ENCODE measurements at regions not wholly inside any gene's neighbourhood (a gene's known extent, or its start where the extent isn't known, plus 50 kb on each side); places are given as distances from the start of the nearest gene placed in this dataset.
"Not testable (repeated sequence)": the region's sequence is repeated elsewhere in the genome, so short reads cannot be mapped to it uniquely, and the experiment has no call there.

DNA sequence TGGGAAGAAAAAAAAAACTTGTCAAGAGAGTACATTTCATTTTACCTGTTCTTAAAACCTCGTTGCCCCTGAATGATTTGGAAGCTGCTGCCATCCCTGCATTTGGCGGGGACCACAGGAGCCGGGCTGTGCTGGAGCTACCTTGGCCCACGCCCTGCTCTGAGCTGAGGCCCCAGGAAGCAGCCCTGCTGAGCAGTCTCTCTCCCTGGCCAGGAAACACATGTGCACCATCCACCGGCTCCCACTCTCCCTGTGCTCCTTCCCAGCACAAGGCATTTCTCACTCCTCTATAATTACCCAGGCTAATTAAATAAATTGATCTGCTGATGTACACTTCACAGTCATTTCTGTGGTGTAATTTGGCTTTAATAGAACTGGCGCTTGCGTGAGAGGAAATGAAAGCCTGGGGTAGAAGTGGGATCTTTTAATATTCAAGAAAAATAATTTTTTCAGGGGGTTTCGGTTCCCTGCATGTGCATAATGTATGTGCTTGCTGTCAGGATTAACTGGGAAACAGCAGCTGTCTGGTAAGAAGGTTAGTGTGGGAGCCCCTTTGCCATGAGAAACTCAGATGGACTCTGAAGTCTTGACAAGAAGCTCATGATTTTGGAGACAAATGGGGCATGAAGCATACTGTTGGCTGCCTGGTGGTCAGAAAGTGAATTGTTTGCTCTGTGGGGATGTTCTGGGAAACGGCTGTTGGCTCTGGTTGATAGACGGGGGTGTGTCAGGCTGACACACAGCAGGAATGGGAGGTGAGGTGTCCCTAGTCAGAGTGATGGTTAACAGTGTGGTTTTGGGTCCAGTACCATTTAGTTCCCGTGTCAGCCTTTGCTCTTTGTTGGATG, 252.3 kb upstream of the EEF2KMT start:
- intact Hi-C loops (cut with micrococcal nuclease) = no loop called here

DNA sequence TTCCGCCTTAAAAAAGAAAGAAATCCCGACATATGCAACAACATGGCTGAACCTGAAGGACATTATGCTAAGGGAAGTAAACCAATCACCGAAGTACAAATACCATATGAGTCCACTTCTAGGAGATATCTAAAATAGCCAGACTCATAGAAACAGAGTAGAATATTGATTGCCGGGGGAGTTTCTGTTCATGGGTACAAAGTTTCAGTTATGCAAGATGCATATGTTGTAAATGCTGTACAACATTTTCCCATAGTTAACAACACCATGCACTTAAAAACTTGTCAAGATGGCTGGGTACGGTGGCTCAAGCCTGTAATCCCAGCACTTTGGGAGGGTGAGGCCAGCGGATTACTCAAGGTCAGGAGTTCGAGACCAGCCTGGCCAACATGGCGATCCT, 251.5 kb upstream of the EEF2KMT start:
- intact Hi-C loops (cut with micrococcal nuclease) = no loop called here

DNA sequence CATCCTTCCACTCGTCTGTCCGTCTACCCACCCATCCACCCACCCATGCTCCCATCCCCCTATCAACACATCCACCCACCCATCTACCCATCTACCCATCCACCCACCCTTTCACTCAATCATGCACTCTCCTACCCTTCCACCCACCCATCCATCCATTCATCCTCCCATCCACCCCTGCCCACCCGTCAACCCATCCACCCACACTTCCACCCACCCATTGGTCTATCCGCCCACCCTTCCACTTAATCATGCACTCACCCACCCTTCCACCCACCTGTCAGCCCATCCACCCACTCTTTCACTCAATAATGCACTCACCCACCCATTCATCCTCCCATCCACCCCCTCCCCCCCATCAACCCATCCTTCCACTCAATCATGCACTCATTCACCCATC, 250.0 kb upstream of the EEF2KMT start:
- intact Hi-C loops (cut with micrococcal nuclease) = no loop called here

DNA sequence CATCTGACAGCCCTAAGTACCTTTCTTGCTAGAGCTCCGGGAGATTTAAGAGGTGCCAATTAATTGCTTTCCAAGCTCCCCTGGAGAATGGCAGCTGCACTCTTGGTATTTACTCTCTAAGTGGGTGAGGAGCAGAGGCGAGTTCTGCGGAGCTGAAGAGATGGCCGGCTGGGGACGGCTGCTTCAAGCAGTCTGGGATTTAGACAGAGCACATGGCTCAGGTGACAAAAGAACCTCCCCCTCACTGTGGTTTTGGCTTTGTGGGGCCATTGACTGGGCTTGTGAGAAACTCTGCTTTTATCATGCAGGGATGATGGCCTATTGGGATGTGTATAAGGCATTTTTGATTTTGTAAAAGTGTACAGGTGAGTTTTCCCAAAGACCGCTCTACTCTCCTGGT, 239.3 kb upstream of the EEF2KMT start:
- intact Hi-C loops (cut with micrococcal nuclease) = no loop called here

DNA sequence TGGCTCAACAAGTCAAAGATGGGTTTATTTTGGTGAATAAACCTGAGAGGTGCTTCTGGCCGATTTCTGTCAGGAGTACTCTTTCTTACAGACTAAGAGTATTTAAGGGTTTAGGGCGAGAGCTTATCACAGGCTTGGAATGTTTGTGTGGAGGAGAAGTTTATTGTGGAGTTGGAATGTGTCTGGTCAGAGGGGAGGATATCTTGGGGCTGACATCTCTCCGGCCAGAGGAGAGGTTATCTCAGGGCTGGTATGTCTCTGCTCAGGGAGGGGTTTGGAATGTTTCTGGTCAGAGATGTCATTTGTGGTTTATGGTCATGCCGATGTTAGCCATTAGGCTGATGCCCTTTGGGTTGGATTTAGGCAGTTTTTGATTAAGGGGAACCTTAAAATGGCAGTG, 236.4 kb upstream of the EEF2KMT start:
- intact Hi-C loops (cut with micrococcal nuclease) = no loop called here

DNA sequence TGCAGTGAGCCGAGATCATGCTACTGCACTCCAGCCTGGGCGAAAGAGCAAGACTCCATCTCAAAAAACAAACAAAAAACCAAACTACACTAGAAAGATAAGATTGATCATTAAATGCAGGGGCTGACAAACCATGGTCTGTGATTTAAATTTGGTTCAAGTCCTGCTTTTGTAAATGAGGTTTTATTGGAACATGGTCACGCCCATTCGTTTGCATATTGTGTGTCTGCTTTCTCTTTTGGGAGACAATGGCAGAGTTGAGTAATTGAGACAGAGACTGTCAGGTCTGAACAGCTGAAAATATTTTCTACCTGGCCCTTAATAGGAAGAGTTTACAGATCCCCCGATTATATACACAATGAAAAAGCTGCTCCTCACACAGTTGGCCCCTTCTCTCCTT, 235.5 kb upstream of the EEF2KMT start:
- intact Hi-C loops (cut with micrococcal nuclease) = no loop called here

DNA sequence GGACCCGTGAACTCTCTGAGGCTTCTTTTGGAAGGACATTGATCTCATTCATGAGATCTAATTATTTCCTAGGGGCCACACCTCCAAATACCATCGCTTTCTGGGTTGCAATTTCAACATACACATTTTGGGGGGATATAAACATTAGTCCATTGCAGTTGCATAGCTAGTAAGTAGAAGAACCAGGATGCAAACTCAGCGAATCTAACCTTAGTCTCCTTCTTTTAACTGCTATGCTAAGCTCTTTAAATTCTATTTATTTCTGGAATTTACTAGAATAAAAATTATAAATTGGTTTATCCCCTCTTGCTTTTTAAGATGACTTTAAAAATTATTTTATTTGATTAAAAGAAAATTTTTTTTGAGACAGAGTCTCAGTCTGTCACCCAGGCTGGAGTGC, 232.5 kb upstream of the EEF2KMT start:
- intact Hi-C loops (cut with micrococcal nuclease) = no loop called here

DNA sequence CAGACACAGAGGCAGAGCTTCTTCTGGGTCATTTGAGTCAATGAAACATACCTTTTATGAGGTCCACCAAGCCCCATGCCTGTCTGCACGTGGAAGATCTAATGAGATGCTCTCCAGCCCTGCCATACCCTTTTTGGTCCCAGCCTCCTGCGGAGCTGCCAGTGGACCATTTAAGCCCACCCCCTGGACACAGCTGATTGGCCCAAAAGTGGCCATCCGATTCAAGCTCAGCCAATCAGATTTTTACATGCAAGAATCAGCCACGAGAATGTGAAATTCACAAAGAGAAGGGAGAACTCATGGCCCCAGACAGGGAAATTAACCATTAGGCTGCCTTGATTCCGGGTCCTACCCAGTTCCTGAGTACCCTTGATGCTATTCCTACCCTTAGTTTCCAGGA, 231.0 kb upstream of the EEF2KMT start:
- intact Hi-C loops (cut with micrococcal nuclease) = no loop called here

DNA sequence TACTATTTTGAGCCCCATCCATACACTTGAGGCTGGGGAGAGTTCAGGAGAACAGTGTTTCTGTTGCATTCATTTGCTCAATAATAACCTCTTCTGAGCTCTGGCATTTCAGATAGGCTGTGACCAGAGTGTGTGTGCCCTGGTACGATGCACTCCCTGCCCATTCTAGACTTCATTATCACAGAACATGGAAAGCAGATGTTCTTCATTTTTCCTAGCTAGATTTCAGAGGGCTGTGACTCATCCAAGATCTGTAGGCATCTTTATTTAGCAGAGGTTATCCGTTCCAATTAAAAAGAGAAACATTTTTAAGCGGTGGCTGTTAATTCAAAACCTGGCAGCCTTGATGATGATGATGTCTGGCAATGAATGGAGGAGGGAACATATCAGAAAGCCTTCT, 228.8 kb upstream of the EEF2KMT start:
- intact Hi-C loops (cut with micrococcal nuclease) = no loop called here

DNA sequence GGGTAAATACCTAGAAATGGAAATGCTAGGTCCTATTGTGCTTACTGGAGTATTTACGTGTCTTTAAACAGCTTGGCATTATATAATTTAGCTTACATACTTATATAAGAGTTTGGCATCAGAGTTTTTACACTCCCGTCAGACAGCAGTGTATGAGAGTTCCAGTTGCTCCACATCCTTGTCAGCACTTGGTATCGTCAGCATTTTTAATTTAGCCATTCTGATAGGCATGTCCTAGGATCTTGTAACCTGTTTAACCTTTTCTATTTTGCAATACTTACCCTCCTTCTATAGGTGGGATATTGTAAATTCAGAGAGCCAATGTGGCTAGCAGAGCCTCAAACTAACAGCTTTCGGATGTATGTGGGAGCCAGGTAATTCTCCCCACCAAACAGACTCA, 228.3 kb upstream of the EEF2KMT start:
- intact Hi-C loops (cut with micrococcal nuclease) = no loop called here

DNA sequence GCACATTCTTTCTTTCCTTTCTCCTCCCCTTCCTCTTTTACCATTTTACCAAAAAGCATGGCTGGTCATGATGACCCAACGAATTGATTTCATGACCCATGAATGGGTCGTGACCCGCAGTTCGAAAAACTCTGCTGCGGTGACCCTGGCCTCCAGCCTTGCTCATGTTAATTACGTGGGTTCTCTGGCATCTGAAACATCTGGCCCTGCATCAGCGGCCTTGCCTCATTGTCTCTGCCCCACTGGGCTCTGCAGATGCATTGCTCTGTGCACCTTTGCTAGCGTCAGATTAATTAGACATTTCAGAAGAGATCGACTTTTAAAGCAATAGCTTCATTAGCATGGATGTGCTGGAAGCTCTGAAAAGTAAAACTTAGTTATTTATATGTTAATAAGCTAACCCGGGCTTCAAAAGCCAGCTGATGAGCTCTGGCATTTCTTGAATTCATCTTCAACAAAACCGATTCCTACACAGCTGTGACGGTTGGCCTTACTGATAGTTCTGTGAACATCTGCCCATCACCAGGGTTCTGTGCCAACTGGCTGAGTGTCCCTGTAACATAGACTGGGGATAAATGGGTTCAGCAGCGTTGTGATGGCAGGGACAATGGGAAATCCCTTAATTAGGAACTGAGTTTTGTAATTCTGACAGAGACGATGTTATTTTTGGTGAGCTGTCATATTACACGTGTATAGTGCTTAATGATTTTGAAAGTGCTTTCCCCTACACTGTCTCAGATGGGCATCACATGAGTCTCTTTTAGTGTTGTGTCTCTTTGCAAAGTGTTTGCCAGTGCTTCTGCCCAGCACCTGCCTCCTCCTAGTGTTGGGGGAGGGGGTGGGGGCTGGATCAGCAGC, 225.9 kb upstream of the EEF2KMT start:
- intact Hi-C loops (cut with micrococcal nuclease) = no loop called here

DNA sequence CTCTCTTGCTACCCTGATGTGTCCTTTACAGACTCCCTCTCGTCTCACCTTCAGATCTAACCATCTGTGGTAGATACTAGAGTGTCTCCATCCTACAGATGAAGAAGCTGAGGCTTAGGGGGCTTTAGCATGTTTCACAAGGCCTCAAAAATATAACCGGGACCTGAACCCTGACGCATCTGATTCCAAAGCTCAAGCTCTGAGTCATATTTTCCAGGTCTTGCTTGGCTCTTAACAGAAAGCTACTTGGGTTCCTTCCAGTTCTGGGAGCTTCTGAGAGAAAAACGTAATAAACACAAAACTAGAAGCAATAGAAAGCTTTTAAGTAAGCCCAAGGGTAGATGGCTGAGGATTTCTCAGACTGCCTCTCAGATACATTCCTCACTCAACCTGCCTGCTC, 224.3 kb upstream of the EEF2KMT start:
- intact Hi-C loops (cut with micrococcal nuclease) = no loop called here

DNA sequence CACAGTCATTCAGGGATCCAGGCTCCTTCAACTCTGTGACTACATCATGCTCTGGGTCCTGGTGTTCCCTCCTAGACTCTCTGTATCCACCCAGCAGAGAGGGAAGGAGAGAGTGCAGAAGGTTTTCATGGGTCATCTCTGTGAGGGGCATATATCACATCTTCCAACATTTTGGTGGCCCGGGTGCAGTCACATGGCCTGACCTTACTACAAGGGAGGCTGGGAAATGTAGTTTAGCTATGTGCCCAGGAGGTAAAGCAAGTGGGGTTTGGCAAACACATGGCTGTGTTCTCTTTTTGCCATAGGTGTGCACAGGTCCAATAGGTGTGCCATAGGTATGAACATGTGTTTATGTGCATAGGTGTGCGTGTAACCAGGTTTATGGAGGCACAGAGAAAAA, 222.2 kb upstream of the EEF2KMT start:
- intact Hi-C loops (cut with micrococcal nuclease) = no loop called here

DNA sequence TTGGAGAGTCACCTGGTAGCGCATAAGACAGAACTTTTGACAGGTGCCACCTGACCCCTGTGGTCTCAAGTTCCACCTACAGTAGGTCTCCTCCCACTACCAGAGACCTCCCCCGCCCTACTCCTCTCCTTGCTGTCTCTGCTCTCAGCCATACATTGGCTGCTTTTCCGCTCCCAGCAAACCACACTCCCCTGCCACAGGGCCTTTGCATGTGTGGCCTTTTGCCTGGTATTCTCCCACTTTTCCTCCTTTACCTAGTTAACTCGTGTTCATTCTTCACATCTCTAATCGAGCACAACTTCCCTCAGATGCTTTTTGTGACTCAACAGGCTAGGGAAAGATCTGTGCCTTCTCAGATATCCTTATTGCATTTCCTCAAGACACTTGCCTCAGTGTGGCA, 218.3 kb upstream of the EEF2KMT start:
- intact Hi-C loops (cut with micrococcal nuclease) = no loop called here

DNA sequence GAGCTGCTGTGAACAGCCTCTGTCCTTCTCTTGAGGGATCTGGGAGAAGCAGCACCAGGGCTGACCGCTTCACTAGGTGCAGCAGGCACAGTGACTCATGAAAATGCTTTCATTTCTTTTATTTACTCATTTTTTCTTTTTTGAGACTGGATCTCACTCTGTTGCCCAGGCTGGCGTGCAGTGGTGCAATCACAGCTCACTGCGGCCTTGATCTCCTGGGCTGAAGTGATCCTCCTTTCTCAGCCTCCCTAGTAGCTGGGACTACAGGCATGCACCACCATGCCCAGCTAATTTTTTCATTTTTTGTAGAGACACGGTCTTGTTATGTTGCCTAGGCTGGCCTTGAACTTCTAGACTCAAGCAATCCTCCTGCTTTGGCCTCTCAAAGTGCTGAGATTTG, 216.8 kb upstream of the EEF2KMT start:
- intact Hi-C loops (cut with micrococcal nuclease) = no loop called here

DNA sequence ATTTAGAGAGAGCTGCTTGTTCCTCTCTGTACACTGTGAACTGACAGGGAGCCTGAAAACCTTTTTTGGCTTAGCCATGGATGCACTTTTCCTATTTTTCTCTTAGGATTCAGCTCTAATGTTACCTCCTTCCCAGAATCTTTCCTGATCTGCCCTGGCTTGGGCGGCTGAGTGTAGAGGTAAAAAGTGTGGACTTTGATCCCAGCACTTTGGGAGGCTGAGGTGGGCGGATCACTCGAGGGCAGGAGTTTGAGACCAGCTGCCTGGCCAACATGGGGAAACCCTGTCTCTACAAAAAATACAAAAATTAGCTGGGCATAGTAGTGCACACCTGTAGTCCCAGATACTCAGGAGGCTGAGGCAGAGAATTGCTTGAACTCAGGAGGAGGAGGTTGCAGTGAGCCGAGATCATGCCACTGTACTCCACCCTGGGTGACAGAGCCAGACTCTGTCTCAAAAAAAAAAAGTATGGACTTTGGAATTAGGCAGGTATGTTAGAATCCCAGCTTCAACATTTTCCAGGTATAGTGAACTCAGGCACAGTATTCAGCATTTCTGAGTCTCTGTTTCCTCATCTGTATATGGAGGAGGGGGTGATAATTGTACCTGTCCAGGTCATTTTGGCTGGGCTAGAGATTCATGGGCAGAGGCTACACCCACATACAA, 212.5 kb upstream of the EEF2KMT start:
- intact Hi-C loops (cut with micrococcal nuclease) = no loop called here

DNA sequence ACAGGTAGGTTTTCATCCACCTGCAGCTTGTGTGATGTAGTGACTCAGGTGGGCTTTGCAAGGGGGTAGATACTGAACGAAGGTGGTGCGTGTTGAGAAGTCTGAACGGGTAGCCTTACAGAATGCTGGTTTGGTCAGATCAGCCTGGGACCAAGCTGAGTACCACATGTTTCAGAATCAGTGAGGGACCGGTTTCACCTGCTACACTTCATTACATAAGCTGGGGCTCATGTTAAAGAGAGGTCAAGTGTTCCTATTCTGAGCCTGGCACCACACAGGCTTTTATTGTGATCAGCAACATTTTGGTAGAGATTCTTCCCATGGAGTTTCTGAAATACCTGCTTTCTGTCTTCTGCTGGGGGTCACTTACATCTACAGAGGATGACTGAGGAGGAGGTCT, 207.4 kb upstream of the EEF2KMT start:
- intact Hi-C loops (cut with micrococcal nuclease) = no loop called here

DNA sequence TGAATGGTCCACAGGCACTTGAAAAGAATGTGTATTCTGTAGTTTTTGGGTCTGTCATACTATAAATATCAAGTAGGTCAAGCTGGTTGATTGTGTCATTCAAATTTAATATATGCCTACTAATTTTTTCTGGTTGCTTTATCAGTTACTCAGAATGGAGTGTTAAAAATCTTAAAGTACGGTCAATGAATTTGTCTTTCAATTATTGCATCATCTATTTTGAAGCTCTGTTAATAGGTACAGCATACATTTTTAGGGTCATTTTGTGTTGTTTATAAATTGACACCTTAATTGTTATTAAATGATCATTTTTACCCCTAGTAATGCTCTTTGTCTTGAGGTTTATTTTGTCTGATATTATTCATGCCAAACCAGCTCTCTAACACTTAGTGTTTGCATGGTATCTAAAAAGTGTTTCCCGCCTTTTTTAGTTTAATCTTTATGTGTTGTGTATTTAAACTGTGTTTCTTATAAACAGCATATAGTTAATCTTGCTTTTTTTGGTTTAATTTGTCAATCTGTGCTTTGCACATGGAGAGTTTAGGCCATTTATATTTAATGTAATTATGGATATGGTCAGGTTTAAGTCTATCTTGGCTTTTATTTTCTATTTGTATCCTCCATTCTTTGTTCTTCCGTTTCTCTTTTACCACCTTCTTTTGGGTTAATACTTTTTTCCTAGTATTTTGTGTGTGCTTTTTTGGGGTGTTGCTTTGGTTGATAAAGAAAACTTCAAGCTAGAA, 204.9 kb upstream of the EEF2KMT start:
- intact Hi-C loops (cut with micrococcal nuclease) = no loop called here

DNA sequence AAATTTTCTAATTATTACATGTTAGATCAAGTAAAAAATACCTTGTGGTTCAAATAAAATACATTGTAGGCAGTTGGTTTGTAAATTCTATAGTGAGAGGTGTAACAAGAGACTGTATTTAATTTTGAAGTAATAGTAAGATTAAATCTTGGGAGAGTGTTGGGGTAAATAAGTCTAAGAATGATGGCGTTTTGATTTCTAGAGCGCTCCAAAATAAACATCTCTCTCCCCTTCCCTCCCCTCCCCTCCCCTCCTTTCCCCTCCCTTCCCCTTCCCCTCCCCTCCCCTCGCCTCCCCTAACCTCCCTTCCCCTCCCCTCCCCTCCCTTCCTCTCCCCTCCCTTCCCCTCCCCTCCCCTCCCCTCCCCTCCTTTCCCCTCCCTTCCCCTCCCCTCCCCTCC, 200.6 kb upstream of the EEF2KMT start:
- intact Hi-C loops (cut with micrococcal nuclease) = no loop called here

DNA sequence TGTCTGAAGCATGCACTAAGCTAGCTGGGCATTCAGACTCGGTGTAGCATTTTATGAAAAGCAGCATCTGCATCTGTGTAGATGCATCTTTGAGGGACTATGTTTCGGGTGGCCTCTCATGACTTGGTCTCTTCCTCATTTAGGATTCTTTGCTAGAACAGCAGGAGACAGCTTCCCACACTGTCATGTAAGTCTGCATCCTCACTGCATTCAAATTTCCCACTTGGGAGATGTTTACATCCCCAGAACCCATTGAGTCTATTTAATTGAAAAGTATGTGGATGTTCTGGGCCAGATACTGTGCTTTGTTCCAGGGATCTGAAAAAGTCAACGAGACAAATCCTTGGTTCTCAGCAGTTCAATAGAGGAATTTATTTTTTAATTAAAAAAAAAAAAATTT, 198.6 kb upstream of the EEF2KMT start:
- intact Hi-C loops (cut with micrococcal nuclease) = no loop called here

DNA sequence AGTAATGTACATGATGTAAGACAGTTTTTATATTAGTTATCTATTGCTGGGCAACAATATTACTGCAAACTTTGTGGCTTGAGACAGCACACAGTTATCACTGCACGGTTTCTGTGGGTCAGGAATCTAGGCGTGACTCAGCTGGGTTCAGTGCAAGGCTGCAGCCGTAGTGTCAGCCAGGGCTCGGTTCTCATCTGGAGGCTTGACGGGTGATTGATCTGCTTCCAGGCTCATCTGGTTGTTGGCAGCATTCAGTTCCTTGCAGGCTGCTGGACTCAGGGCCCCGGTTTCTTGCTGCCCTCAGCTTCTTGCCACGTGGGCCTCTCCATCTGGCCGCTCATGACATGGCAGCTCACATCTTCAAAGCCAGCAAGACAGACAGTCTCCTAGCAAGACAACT, 197.7 kb upstream of the EEF2KMT start:
- intact Hi-C loops (cut with micrococcal nuclease) = not testable (repeated sequence)

DNA sequence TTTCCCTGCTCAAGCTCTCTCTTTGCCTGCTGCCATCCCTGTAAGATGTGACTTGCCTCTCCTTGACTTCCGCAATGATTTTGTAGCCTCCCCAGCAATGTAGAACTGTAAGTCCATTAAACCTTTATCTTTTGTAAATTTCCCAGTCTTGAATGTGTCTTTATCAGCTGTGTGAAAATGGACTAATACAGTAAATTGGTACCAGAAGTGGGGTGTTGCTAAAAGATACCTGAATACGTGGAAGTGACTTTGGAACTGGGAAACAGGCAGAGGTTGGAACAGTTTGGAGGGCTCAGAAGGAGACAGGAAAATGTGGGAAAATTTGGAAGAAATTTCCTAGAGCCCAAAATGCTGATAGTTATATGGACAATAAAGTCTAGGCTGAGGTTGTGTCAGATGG, 184.6 kb upstream of the EEF2KMT start:
- intact Hi-C loops (cut with micrococcal nuclease) = not testable (repeated sequence)

Data from T-helper 1 cell treated with Interleukin-12 subunit alpha and Interleukin-12 subunit beta and Interleukin-4 antibody, amounts not matched to agents 30 ng/mL and 1 ng/mL, for 36 hours (primary cell).